ENCODE measurements at regions not wholly inside any gene's neighbourhood (a gene's known extent, or its start where the extent isn't known, plus 50 kb on each side); places are given as distances from the start of the nearest gene placed in this dataset.

GRCh38 chr2:3060049-3060448 is 317.6 kb downstream of the EIPR1 start:
- TF ChIP-seq EZH2 (IDR thresholded peaks at IDR 0.05; ENCODE audit: borderline replicate concordance, insufficient read depth, low read depth, low read length, poor library complexity, severe bottlenecking) (no peak), CTCF (IDR thresholded peaks at IDR 0.05) (no peak)
